IPS-NIHi7 (cell line): ENCODE measurements at regions not wholly inside any gene's neighbourhood (a gene's known extent, or its start where the extent isn't known, plus 50 kb on each side); places are given as distances from the start of the nearest gene placed in this dataset.

Experiments used
- DNase-seq: peaks from one replicate; pipeline ENCODE4 v3.0.0; 2012; ENCODE audit warnings: mixed read lengths; ENCODE audit errors: extremely low spot score

GRCh38 chr5:159817262-159818029, 98.8 kb upstream of the ADRA1B start:
- no peak for DNase-seq

- no peak for DNase-seq
Observed at GRCh38 chr5:159819591-159820411, 96.5 kb upstream of the ADRA1B start.

- no peak for DNase-seq
Observed at GRCh38 chr5:159820692-159821091, 95.6 kb upstream of the ADRA1B start.

DNA sequence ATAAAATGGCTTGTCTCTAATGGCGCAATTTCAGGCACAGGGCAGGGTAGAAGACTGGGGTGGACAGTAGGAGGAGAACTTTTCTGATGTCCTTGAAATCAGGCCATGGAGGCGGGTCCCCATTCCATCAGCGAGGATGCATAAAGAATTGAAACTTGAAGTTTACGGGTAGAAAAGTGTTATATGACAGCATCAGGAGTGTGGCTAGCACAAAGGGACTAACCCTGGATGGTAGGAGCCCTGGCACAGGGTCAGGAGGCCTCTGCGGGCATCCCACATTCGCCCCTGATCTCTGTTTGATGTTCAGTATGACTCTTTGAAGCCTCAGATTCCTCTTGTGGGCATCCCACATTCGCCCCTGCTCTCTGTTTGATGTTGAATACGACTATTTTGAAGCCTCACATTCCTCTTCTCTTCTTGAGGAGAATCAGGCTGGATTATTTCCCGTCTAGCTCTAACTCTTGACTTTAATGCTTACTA, 94.8 kb upstream of the ADRA1B start:
- DNase-seq = no peak

DNA sequence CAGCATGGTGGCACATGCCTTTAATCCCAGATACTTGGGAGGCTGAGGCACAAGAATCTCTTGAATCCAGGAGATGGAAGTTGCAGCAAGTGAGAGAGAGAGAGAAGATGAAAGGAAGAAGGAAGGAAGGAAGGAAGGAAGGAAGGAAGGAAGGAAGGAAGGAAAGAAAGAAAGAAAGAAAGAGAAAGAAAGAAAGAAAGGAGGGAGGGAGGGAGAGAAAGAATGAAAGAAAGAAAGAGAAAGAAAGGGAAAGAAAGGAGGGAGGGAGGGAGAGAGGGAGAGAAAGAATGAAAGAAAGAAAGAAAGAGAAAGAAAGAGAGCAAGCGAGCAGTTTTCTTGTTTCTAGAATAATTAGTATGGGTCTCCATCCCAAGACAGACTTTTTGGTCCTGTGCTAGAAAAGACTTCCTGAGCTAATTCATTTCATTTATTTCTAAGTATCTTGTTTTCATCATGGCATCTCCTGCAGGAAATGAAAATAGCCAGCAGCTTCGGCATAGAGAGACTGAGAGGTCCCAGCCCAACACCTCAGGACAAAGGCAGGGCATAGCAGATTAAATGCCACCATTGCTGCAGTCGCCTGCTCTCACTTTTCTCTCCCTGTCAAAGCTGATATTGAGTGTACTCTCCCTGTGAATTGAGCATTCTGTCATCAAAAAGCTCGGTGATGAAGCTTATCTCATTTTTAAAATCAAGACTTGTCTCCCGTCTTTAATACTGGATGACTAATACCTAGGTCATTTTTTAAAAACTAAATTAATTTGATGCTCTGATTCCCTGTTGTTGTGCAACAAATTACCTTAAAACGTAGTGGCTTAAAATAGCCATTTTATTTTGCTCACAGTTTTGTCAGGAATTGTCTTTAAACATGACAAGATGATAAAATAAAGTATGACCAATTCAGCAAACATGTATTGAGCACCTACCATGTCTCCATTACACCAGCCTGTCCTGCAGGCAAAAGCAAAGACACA, 91.8 kb upstream of the ADRA1B start:
- DNase-seq = no peak

DNA sequence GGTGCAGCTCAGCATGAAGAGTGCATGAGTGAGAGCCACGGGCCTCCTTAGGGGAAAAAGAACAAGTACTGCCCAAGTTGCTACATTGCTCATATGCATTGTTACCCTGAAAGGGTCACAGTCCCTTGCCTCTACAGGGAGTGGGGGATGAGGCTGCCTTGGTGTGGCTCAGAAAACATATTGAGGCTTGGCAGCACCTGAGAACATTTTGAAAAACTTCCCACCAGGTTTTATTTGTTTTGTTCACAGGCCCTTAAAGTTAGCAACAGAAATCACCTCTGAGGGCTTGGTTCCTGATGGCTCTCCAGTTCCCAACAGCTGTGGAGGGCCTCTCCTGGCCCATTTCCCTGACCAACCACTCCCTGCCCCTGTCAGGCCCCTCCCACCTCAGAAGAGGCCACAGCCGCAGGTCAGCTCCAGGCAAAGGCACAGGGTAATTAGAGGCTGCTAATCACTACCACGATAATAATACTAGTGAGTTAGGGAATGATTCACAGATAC, 90.7 kb upstream of the ADRA1B start:
- no peak for DNase-seq

- DNase-seq = no peak
Observed at GRCh38 chr5:159826351-159827214, 89.7 kb upstream of the ADRA1B start.

DNA sequence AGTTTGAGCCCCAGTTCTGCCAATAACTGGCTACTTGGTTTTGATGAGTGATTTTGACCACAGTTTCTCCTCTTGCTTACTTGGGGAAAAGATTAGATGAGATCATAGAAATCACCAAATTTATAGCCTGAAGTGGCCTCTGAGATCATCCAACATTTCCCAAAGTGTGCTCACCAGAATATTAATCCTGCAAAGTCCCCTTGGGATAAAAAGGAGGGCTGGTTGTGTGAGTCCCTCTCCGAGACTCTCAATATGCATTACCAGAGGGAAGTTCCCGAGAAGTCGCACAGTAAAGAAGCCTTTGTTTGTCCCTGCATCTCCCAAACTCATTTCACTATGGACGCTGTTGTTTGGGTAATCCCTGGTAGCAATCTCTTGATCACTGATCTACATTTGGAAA, 88.4 kb upstream of the ADRA1B start:
- DNase-seq = no peak

GRCh38 chr5:159832073-159832472, 84.2 kb upstream of the ADRA1B start:
- no peak for DNase-seq

- DNase-seq = no peak
Observed at GRCh38 chr5:159833088-159833487, 83.2 kb upstream of the ADRA1B start.

DNA sequence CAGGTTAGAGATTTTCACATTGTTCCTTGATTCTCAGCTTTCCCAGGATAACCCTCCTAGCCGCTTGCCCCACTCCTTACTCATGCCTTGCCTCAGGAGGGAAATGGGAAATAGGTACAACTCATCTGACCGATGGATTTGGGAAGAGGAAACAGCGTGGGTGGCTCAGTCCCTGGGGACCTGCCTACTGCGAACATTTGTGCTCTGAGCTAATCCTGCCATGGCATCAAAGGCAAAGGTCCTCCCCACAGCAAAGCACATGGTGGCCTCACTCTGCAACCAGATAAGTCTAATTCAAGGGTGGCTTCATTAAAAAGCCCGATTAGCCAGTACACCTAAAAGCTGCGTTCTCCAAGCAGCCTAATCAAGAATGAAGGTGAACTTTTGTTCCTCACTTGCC, 82.4 kb upstream of the ADRA1B start:
- no peak for DNase-seq

GRCh38 chr5:159835548-159835947, 80.7 kb upstream of the ADRA1B start:
- DNase-seq = no peak

GRCh38 chr5:159836691-159837090, 79.6 kb upstream of the ADRA1B start:
- DNase-seq = no peak

DNA sequence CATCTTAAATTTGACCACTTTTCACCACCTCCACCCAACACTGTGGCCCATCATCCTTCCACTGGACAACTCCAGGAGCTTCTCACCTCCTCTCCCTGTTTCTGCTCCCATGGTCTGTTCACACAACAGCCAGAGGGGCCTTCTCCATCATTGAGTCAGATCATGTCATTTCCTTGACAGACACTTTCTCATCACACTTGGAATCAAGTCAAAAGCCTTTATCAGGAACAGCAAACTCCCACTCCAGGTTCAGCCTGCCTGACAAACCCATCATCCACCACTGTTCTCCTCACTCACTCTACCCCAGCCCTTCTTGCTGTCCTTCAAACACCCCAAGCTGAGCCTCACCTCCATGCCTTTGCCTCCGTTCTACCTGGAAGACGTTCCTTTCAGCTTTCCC, 78.4 kb upstream of the ADRA1B start:
- DNase-seq = no peak

DNA sequence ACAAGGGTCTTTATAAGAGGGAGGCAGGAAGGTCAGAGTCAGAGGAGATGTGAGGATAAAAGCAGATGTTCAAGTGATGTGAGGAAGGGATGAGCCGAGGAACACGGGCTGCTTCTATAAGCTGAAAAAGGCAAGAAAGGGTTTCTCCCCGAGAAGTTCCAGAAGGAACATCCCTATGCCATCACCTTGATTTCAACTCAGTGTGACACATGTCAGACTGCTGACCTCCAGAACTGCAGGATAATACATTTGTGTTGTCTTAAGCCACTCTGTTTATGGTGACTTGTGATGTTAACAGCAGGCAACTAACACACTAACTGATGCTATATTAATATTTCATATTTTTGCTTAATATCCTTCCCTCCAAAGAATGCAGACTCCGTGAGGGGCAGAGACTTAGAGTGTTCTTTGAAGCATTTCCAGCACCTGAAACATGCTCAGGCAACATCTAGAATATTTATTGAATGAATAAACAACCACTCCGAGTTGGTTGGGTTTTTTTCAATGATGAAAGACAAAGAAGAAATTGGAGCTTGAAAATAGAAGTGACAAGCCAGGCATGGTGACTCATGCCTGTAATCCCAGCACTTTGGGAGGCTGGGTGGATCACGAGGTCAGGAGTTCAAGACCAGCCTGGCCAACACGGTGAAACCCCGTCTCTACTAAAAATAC, 77.6 kb upstream of the ADRA1B start:
- no peak for DNase-seq

GRCh38 chr5:159844267-159845121, 71.8 kb upstream of the ADRA1B start:
- DNase-seq = no peak

DNA sequence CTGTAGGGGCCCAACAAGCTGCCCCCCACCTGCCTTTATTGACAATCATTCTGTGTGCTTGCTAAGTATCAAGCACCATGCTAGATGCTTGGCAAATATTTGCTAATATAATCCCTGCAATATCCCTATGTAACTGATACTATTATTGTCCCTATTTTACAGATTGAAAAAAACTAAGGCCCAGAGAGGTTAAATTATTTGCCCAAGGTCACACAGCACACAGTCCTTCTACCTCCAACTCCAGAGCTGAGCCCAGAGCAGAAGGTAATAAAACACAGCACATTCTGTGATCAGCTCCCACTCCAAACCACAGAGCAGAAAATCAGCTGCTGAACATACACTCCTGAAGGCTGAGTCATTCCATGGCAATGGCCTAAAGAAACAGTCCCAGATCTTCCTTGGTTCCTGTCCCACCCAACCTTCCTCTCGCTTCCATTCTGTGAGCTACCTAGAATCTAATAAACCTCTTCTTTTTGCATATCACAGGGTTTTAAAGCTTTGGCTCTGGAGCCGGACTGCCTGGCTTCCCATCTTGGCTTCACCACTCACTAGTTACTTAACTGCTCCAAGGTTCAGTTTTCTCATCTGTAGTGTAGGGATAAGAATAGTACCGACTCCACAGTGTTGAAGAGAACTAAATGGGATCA, 66.7 kb upstream of the ADRA1B start:
- no peak for DNase-seq

- DNase-seq = no peak
Observed at GRCh38 chr5:159850160-159850559, 66.1 kb upstream of the ADRA1B start.

DNA sequence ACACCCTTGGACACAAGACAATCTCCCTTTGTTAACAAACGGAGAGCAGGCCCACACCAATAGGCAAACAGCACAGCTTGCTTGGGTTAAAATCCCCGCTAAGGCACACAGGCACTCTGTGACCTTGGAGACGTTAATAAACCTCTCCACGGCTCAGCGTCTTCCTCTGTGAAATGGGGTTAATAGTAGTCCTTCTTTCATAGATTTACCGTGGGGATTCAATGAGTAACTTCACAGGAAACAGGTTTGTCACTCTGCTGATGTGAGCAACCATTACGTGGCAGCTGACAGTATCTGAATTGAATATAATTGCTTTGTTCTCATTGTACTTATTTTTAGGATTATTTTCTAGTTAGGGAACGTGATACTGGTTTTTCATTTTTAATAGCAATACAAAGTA, 65.2 kb upstream of the ADRA1B start:
- no peak for DNase-seq
